Gastroesophageal sphincter (tissue), 4 donors: ENCODE measurements at regions not wholly inside any gene's neighbourhood (a gene's known extent, or its start where the extent isn't known, plus 50 kb on each side); places are given as distances from the start of the nearest gene placed in this dataset.

Experiments
- ATAC-seq: fragments of 150-250 bp; one replicate; pipeline ENCODE4 v1.9.1; 2016; ENCODE audit warnings: mild to moderate bottlenecking, moderate library complexity
- H3K27ac ChIP-seq, 4 donors: fragments of 200-600 bp; sonication (generic) in 3 of 4; 1 replicate in 3 of 4; 2 replicates in 1 of 4; pipeline ENCODE4 v1.5.1; 2016 to 2019
- H3K27me3 ChIP-seq: fragments of 200-600 bp; sonication (generic); one replicate; pipeline ENCODE4 v1.5.1; 2019
- H3K36me3 ChIP-seq, 2 donors: fragments of 200-600 bp; sonication (generic); one replicate each; pipeline ENCODE4 v1.5.1; 2019; ENCODE audit warnings: control low read depth in 1 of 2
- H3K4me1 ChIP-seq, 3 donors: fragments of 200-600 bp; sonication (generic); 1 replicate in 2 of 3; 2 replicates in 1 of 3; pipeline ENCODE4 v1.5.1; 2016 to 2019; ENCODE audit warnings: control low read depth in 2 of 3
- H3K4me3 ChIP-seq, 2 donors: fragments of 200-600 bp; sonication (generic); one replicate each; pipeline ENCODE4 v1.5.1; 2019; ENCODE audit warnings: mild to moderate bottlenecking in 1 of 2, moderate library complexity in 1 of 2
- H3K9me3 ChIP-seq, 3 donors: fragments of 200-600 bp; sonication (generic); one replicate each; pipeline ENCODE4 v1.5.1; 2017 to 2019; ENCODE audit warnings: control low read depth in 2 of 3
- EP300 ChIP-seq: sonication (generic); formaldehyde crosslinking; IDR thresholded peaks from one replicate; pipeline ENCODE4 v1.6.1; 2017; ENCODE audit warnings: antibody characterized with exemption, mild to moderate bottlenecking
- POLR2A ChIP-seq, 2 donors: fragments of 450-650 bp; IDR thresholded peaks; one replicate each; pipeline ENCODE4 v1.6.1; 2017; ENCODE audit warnings: antibody characterized with exemption in 2 of 2, mild to moderate bottlenecking in 2 of 2, moderate library complexity in 1 of 2
- POLR2AphosphoS5 ChIP-seq: sonication (generic); formaldehyde crosslinking; IDR thresholded peaks from one replicate; pipeline ENCODE4 v1.6.1; 2017; ENCODE audit warnings: antibody characterized with exemption
- WGBS, 2 donors: methylation state at CpG; one replicate each; pipeline ENCODE4 v1.1.5; 2018; ENCODE audit warnings: low coverage in 1 of 2; 5-methylcytosine and 5-hydroxymethylcytosine counted together
- TF ChIP-seq, protein P1 (sequence below), 4 experiments: fragments of 200-600 bp in 2 of 4; fragments of 450-650 bp in 2 of 4; sonication (generic) in 1 of 4; IDR thresholded peaks; one replicate each; pipeline ENCODE4 v1.5.1; 2017 to 2019; ENCODE audit warnings: antibody characterized with exemption in 4 of 4, mild to moderate bottlenecking in 2 of 4, moderate library complexity in 2 of 4

DNA sequence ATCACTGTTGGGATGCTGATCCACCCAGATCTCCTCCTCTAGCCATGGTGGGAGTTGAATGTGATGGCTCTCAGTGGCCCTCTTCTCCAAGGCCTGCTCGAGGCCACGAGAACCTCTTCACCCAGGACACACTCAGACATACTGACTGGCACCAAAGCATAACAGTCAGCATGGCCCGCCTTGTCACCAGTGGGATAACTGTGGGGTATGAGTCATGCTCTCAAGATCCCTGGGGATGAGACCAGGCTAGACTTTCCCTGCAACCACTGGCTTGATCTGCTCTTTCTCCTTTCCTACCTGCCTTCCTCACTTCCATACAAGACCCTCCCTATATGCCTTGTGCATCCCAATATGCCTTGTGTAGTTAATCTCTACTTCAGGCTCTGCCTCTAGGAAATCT, 66.8 kb downstream of the RIN2 start:
- no peaks in the 10 kb centered on the region for H3K9me3 ChIP-seq
- H3K36me3 ChIP-seq = peaks cover 0 to 12% of the 10 kb centered on the region in 2 donors
- H3K4me1 ChIP-seq = no peaks in the 10 kb centered on the region
- ATAC-seq = no peak
- no peaks in the 10 kb centered on the region for H3K27me3 ChIP-seq
- 94% methylated on average over 2 of the region's 3 CpGs; no CpG with 5 or more reads in 1 of the 2 donors for WGBS, 2 donors
- TF ChIP-seq POLR2AphosphoS5 = no peak
- no peak for TF ChIP-seq EP300
- no peak for TF ChIP-seq POLR2A (IDR thresholded peaks at IDR 0.05)
- TF ChIP-seq, protein P1, sequence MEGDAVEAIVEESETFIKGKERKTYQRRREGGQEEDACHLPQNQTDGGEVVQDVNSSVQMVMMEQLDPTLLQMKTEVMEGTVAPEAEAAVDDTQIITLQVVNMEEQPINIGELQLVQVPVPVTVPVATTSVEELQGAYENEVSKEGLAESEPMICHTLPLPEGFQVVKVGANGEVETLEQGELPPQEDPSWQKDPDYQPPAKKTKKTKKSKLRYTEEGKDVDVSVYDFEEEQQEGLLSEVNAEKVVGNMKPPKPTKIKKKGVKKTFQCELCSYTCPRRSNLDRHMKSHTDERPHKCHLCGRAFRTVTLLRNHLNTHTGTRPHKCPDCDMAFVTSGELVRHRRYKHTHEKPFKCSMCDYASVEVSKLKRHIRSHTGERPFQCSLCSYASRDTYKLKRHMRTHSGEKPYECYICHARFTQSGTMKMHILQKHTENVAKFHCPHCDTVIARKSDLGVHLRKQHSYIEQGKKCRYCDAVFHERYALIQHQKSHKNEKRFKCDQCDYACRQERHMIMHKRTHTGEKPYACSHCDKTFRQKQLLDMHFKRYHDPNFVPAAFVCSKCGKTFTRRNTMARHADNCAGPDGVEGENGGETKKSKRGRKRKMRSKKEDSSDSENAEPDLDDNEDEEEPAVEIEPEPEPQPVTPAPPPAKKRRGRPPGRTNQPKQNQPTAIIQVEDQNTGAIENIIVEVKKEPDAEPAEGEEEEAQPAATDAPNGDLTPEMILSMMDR (IDR thresholded peaks at IDR 0.05) = no peak
- no peak overlapping the region for H3K4me3 ChIP-seq
- no peak overlapping the region for H3K27ac ChIP-seq

DNA sequence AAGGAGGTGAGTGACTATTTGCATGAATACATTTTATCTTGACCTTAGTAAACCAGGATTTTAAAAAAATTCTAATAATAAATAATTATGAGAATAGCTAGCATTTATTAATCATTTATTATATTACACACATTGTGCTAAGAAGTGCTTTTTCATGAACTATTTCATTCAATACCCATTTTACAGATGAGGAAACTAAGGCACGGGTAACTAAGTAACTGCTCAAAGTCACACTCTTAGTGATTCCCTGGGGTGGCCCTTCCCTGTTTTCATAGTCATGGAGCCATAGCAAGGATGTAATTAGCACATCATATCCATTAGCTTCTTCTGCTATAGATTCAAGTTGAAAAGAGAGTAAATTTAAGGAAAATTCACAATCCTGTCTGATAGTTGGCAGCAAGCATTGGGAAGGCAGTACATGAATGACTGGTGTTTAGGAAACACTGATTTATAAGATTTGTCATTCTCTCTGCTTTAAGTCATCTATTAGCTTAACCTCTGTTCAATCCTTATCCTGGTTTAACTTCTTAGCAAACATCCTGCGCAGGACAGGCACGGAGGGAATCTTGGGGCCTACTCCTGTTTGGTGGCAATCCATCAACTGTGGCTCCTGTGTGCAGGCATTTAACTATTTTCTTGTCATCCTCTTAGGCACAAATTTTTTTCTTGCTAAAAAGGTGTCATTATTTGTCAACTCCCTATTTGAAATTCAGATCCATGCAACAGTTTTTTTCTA, 68.3 kb downstream of the RIN2 start:
- H3K36me3 ChIP-seq = peaks cover 0 to 12% of the 10 kb centered on the region in 2 donors
- no peak for ATAC-seq
- 91 to 95% methylated on average over 2 to 3 of the region's 3 CpGs for WGBS, 2 donors
- H3K27me3 ChIP-seq = no peaks in the 10 kb centered on the region
- no peak overlapping the region for H3K4me3 ChIP-seq
- H3K9me3 ChIP-seq = no peaks in the 10 kb centered on the region
- no peaks in the 10 kb centered on the region for H3K4me1 ChIP-seq
- no peak overlapping the region for H3K27ac ChIP-seq
- TF ChIP-seq POLR2A (IDR thresholded peaks at IDR 0.05) (no peak), EP300 (no peak), POLR2AphosphoS5 (no peak)
- TF ChIP-seq, protein P1 (IDR thresholded peaks at IDR 0.05) = no peak

DNA sequence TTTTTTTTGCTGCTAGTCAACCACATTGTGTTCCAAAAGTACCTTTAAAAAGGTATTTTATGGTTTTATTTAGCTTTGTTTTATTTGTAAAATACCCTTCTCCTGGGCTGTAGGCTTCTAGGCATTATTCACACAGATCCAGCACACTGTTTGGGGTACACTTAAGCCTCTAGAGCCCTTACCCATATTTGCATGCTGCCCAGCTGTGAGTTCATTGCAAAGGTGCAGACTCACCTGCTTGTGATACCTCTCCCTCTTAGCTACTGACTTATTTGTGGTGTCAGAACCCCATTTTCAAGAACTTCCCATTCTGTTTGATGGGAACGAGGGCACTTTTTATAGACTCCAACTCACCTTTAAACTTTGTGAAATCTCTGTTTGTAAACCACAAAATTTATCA, 69.8 kb downstream of the RIN2 start:
- Histone ChIP-seq H3K27me3 (no peaks in the 10 kb centered on the region), H3K36me3 (peaks cover 0 to 12% of the 10 kb centered on the region in 2 donors), H3K9me3 (no peaks in the 10 kb centered on the region), H3K27ac (no peak overlapping the region), H3K4me1 (no peaks in the 10 kb centered on the region), H3K4me3 (no peak overlapping the region)
- ATAC-seq = no peak
- TF ChIP-seq EP300 (no peak), POLR2A (IDR thresholded peaks at IDR 0.05) (no peak), POLR2AphosphoS5 (no peak)
- TF ChIP-seq, protein P1 (IDR thresholded peaks at IDR 0.05) = no peak
- 67 to 100% methylated on average over 1 of the region's 1 CpG for WGBS, 2 donors

DNA sequence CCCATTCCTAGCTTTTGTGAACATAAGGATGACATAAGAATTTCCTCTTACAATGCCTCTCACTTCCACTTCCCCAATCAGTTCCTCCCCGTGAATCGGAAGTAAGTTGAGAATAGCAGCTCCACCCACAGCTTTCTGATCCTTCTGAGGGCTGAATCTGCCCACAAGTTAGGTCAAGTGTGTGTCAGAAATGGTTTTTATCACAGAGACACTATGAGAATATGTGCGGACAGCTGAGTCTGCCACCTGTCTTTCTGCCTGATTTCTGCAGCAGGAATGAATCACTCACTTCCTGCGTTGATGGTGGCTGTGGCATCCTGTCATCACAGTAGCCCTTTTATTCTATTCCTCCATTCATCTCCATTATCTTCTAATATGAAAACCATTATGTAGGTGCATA, 70.2 kb downstream of the RIN2 start:
- TF ChIP-seq, protein P1 (IDR thresholded peaks at IDR 0.05) = no peak
- TF ChIP-seq POLR2A (IDR thresholded peaks at IDR 0.05) (no peak), EP300 (no peak), POLR2AphosphoS5 (no peak)

DNA sequence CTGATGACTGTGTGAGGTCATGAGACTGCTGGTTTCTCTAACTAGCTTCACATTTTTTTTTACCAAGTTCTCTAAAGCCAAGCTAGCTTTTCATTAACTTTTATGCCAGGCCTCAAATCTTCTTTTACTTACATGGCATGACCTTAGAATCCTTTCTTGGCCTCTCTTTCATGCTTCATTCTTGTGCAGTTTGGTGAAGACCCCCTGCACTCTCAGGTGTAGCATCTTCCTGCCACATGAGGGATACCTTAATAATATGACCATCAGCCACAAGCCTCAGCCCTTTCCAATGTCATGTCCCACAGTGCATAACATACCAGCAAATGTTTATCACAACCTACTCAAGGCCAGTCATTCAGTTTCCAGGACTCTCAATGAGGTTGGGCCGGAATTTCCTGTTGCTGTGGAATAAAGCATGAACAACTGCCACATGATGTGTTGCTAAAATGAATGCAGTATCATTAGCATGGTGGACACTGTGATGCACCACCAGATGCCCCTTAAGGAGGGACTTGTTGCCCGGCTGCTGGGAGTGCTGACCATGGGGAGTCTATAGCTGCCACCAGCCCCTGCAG, 72.2 kb downstream of the RIN2 start:
- ATAC-seq = no peak
- Histone ChIP-seq H3K27ac (no peak overlapping the region), H3K27me3 (no peaks in the 10 kb centered on the region), H3K36me3 (no peaks in the 10 kb centered on the region), H3K4me3 (no peak overlapping the region), H3K4me1 (peaks cover 0 to 22% (median 4%) of the 10 kb centered on the region in 3 donors), H3K9me3 (no peaks in the 10 kb centered on the region)
- TF ChIP-seq POLR2A (IDR thresholded peaks at IDR 0.05) = no peak
- no peak for TF ChIP-seq EP300
- TF ChIP-seq, protein P1 (IDR thresholded peaks at IDR 0.05) = no peak
- TF ChIP-seq POLR2AphosphoS5 = no peak
- WGBS, 2 donors = 100% methylated on average over 1 of the region's 2 CpGs; no CpG with 5 or more reads in 1 of the 2 donors

More for the DNA sequence above, 70.2 kb downstream of the RIN2 start:
- Histone ChIP-seq H3K27me3 (no peaks in the 10 kb centered on the region), H3K9me3 (no peaks in the 10 kb centered on the region), H3K4me1 (peaks cover 0 to 2% (median 0%) of the 10 kb centered on the region in 3 donors), H3K36me3 (peaks cover 0 to 12% of the 10 kb centered on the region in 2 donors), H3K27ac (no peak overlapping the region), H3K4me3 (no peak overlapping the region)
- no peak for ATAC-seq
- 79% methylated on average over 3 of the region's 4 CpGs; no CpG with 5 or more reads in 1 of the 2 donors for WGBS, 2 donors
